A673 (cell line): ENCODE measurements at regions not wholly inside any gene's neighbourhood (a gene's known extent, or its start where the extent isn't known, plus 50 kb on each side); places are given as distances from the start of the nearest gene placed in this dataset.

Source experiments
- CTCF ChIP-seq: fragments of 300-800, 200-600 bp; sonication (generic); conservative IDR thresholded peaks from 2 replicates; pipeline ENCODE4 v1.5.1; 2017; ENCODE audit warnings: low read depth, mild to moderate bottlenecking, antibody characterized with exemption, low read length, moderate library complexity, mixed read lengths
- EZH2 ChIP-seq: fragments of 200-600 bp; sonication (generic); IDR thresholded peaks from 2 replicates; pipeline ENCODE4 v1.6.1; 2017; ENCODE audit warnings: borderline replicate concordance, low read depth, mild to moderate bottlenecking, mixed read lengths, antibody characterized with exemption, low read length; ENCODE audit not compliant: poor library complexity, severe bottlenecking

- TF ChIP-seq CTCF (no peak), EZH2 (no peak)
Observed at GRCh38 chr11:21976210-21976609, 216.7 kb upstream of the ANO5 start.
